ENCODE measurements at regions not wholly inside any gene's neighbourhood (a gene's known extent, or its start where the extent isn't known, plus 50 kb on each side); places are given as distances from the start of the nearest gene placed in this dataset.

- H3K4me3 ChIP-seq (ENCODE audit: low read depth, low read length) = no peak overlapping the region
- TF ChIP-seq CTCF (IDR thresholded peaks at IDR 0.05; ENCODE audit: insufficient read depth, low read depth, low read length) = no peak
- peaks cover 4% of the 10 kb centered on the region for H3K27me3 ChIP-seq (ENCODE audit: control insufficient read depth, insufficient read depth, low read length)
- peak; percentile 57 for DNase-seq (ENCODE audit: low read depth)
- ChIA-PET CTCF (interaction anchor here (1.0 kb wide), 1 partner anchor 159 kb away, joined by 3 read pairs; no protein-coding TSS in a partner anchor), POLR2A (no interaction called here)
- no peaks in the 10 kb centered on the region for H3K36me3 ChIP-seq (ENCODE audit: control insufficient read depth, insufficient read depth, low read length)
Observed at GRCh38 chr22:45105281-45105702, 58.4 kb upstream of the NUP50 start.

GRCh38 chr22:45107671-45108070 is 56.1 kb upstream of the NUP50 start:
- TF ChIP-seq CTCF (IDR thresholded peaks at IDR 0.05; ENCODE audit: insufficient read depth, low read depth, low read length) = no peak
- Histone ChIP-seq H3K27me3 (ENCODE audit: control insufficient read depth, insufficient read depth, low read length) (peaks cover 2% of the 10 kb centered on the region), H3K36me3 (ENCODE audit: control insufficient read depth, insufficient read depth, low read length) (no peaks in the 10 kb centered on the region), H3K4me3 (ENCODE audit: low read depth, low read length) (no peak overlapping the region)
- CTCF ChIA-PET = interaction anchor here (3.9 kb wide), 1 partner anchor 12 kb away, joined by 22 read pairs; no protein-coding TSS in a partner anchor
- POLR2A ChIA-PET = no interaction called here
- DNase-seq (ENCODE audit: low read depth) = no peak

- TF ChIP-seq CTCF (IDR thresholded peaks at IDR 0.05; ENCODE audit: insufficient read depth, low read depth, low read length) = no peak
- H3K27me3 ChIP-seq (ENCODE audit: control insufficient read depth, insufficient read depth, low read length) = no peaks in the 10 kb centered on the region; the same call in none of the 2 replicates
- POLR2A ChIA-PET = no interaction called here
- peak; percentile 35 for DNase-seq (ENCODE audit: low read depth)
- no peak overlapping the region for H3K4me3 ChIP-seq (ENCODE audit: low read depth, low read length)
- H3K36me3 ChIP-seq (ENCODE audit: control insufficient read depth, insufficient read depth, low read length) = no peaks in the 10 kb centered on the region
- CTCF ChIA-PET = interaction anchor here (0.6 kb wide), 1 partner anchor 130 kb away, joined by 3 read pairs; no protein-coding TSS in a partner anchor
Observed at GRCh38 chr22:45112136-45112879, 51.4 kb upstream of the NUP50 start.

Measured in BJ (cell line).